Activated gamma-delta T cell treated with anti-CD3 and anti-CD28 coated beads, Interleukin-2, amount 50 U/mL, for 16 hours (primary cell): ENCODE measurements at regions not wholly inside any gene's neighbourhood (a gene's known extent, or its start where the extent isn't known, plus 50 kb on each side); places are given as distances from the start of the nearest gene placed in this dataset.

ENCODE experiments used
- DNase-seq: peaks from one replicate; pipeline ENCODE4 v3.0.0-alpha.2; 2020; ENCODE audit warnings: low read depth

- peak; percentile 3 for DNase-seq
Observed at GRCh38 chr1:5423109-5423508, 569.1 kb downstream of the NPHP4 start.

DNA sequence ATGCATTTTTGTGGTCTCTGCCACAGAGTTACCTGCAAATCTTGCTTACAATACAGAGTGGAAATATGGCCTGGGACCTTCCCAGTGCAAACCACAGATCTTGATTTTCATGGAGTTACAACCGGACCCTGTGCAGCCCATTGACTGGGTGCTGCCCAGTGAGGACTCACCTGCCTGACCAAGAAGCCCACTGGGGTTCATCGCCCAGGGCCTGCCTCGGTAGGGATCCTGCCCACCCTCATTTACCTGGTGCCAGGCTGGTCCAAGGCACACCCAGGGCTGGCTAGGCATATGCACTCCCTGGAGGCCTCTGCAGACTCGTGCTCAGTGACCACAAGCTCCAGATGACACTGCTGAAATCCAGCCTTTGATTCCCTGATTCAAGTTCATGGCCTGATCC, 572.7 kb downstream of the NPHP4 start:
- DNase-seq, result no peak

DNA sequence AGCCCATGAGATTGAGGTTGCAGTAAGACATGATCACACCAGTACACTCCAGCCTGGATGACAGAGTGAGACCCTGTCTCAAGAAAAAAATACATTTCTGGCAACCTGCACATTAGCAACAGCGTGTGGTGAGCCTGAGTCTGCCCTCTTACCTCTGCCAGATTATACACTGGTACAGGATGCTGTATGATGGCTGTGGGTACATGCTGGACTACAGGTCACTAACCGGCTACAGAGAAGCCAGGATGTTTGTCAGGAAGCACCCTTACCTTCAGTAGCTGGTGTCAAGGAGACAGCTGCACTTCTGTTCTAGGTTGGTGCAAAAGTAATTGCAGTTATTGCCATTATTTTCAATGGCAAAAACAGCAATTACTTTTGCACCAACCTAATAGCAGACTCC, 575.7 kb downstream of the NPHP4 start:
- DNase-seq, result no peak

GRCh38 chr1:5415606-5416005, 576.6 kb downstream of the NPHP4 start:
- no peak for DNase-seq

DNA sequence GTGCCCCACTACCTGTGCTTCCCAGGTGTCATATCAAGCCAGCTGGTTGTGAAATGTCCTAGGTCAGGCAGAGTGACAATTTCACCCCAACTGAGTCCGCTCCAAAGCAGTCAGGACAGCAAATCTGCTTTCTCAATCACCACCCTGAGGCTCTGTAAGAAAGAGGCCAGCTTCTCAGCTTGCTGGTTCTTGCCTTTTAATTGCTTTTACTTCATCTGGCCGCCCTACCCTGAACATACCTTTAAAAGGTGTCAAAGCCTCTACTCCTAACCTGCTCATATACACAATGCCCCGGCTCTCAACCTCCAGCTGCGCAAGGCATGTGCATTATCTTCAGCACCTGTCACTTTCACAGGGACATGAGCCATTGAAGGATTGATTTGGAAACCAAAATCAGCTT, 581.6 kb downstream of the NPHP4 start:
- no peak for DNase-seq

GRCh38 chr1:5408401-5408800, 583.8 kb downstream of the NPHP4 start:
- no peak for DNase-seq

DNA sequence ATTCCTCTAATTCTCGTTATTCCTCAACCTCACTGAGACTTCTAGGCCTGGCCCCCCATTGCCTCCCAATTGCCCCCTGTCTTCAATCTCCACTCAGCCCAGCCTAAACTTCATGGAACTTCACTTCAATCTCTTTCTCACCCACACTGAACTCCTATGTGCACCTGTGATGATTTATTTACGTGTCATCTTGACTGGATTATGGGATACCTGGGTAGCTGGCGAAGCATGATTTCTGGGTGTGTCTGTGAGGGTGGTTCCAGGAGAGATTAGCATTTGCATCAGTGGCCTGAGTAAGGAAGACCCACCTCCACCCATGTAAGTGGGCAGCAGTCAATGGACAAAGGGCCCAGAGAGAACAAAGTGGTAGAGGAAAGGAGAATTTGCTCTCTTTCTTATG, 587.0 kb downstream of the NPHP4 start:
- no peak for DNase-seq

GRCh38 chr1:5404412-5405203, 587.6 kb downstream of the NPHP4 start:
- DNase-seq, result no peak

- DNase-seq, result no peak
Observed at GRCh38 chr1:5403935-5404334, 588.3 kb downstream of the NPHP4 start.

- DNase-seq, result no peak
Observed at GRCh38 chr1:5402618-5403017, 589.6 kb downstream of the NPHP4 start.

DNA sequence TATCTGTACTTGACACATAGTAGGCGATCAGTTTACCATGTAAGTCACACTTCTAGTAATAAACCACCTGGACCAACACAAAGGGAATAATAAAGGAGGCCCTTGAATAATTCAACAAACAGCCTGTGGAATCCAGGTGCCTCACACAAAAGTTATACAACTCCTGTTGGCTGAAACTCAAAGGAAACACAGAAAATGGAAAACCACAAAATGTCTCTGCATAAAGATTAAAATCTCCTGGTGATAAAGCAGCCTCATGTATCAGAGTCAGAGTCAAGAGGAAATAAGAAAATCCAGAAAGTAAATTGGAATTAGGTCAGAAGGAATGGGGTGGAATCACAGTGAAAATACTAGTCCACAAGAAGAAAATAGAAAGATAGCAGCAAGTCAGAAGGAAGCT, 592.5 kb downstream of the NPHP4 start:
- DNase-seq, result no peak

GRCh38 chr1:5396593-5396992, 595.6 kb downstream of the NPHP4 start:
- no peak for DNase-seq

- no peak for DNase-seq
Observed at GRCh38 chr1:5394111-5394510, 598.1 kb downstream of the NPHP4 start.

- no peak for DNase-seq
Observed at GRCh38 chr1:5393603-5394002, 598.6 kb downstream of the NPHP4 start.

- no peak for DNase-seq
Observed at GRCh38 chr1:5393146-5393545, 599.1 kb downstream of the NPHP4 start.

DNA sequence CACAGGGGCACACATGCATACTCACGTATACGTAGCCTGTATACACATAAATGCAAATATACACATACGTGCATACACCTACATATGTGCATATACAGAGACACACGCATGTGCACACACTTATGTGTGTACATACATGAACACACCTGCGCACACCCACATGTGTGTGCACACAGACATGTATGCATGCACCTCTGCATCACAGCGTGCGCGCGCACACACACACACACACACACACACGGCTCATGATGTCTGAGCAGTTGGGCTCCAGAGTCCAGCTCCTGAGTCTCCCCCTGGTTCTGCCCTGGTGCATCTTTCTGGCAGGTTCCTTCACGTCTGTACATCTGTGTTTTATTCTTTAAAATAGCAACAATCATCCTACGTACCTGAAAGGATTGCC, 600.5 kb downstream of the NPHP4 start:
- DNase-seq, result no peak

- no peak for DNase-seq
Observed at GRCh38 chr1:5390504-5390903, 601.7 kb downstream of the NPHP4 start.

DNA sequence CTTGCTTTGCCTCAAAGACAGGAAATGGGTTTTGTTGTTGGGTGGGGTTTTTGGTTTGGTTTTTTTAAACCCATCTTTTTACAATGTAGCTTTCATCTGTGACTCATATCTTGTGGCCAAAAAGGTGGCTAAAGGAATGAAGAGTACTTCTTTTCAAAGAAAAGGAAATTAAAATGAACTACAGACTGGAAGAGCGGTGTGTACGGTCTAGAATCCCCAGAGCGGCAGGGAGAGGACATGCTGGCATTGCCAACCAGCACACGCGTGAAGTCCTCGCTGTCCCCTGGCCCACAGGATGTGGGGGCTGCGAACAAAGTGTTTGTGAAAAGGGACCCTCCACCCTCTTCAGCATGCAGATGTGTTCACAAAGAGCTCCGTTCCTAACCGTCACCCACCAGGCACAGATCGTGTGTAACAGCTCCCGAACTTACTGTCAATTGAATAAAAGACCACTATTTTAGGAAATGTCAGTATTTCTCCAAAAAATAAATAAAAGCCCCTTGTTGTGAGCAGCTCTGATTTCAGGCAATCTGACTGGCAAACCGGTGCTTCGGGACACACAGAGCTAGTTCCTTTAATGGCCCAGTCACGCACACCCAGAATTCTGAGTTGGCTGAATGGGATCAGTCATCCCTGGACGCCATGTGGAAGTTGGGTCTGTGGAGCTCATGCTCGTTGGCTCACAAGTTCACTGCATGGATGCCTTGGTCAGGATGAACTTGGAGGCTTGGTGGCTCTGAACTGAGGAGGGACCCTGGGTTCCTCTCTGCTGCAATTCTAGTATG, 602.9 kb downstream of the NPHP4 start:
- DNase-seq, result peak; percentile 9

GRCh38 chr1:5388622-5389021, 603.6 kb downstream of the NPHP4 start:
- DNase-seq, result no peak

DNA sequence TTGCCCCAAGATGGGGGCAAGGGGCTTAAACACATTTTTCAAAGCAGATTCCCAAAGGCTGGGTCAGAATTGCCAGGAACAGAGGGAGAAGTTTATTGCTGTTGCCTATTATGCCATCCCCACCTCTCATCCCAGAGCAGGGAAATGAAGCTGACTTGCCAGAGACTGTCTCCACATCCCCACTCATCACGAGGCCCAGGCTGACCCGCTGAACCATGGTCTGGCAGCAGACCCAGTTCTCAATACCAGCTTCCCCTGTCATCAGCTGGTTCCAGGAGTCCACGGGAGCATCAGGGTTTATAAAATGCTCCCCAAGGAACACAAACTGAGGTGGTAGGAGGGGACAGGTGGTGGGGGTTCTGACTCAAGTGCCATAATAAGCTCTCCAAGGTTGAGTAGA, 605.9 kb downstream of the NPHP4 start:
- DNase-seq, result no peak

GRCh38 chr1:5385956-5386355, 606.3 kb downstream of the NPHP4 start:
- no peak for DNase-seq

GRCh38 chr1:5385096-5385799, 607.0 kb downstream of the NPHP4 start:
- DNase-seq, result no peak

DNA sequence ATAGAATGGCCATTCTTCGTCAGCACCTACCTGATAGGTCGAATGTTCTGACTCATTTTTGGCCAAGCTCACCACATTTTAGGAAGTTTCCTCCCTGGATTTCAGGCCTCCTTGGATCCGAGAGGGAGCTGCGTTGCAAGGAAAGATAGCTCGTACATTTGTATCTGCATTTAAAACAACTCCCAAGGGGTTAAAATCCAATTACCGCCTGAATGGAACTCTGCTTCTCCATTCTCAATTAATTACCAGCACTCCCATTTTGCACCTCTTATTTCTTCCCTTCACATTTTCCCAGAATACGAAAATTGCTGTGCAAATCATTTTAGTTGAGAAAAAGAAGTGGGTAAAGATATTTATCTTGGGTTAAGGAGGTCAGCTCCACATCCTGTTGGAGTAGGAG, 610.7 kb downstream of the NPHP4 start:
- no peak for DNase-seq
